Urothelium cell line (cell line): ENCODE measurements at regions not wholly inside any gene's neighbourhood (a gene's known extent, or its start where the extent isn't known, plus 50 kb on each side); places are given as distances from the start of the nearest gene placed in this dataset.

Experiments
- DNase-seq: peaks from one replicate; pipeline ENCODE4 v3.0.0; 2011; ENCODE audit warnings: low spot score, mixed read lengths
- FAIRE-seq: peaks from 2 replicates; lab custom pipeline; 2011; peaks lifted over from hg19 to GRCh38; lab: Jason Lieb, UNC

GRCh38 chr5:56359809-56360685, 126.9 kb upstream of the ANKRD55 start:
- FAIRE-seq (no peak), DNase-seq (no peak)

GRCh38 chr5:56358703-56359681, 125.9 kb upstream of the ANKRD55 start:
- no peak for FAIRE-seq
- DNase-seq, result peak; percentile 61

GRCh38 chr5:56358046-56358445, 124.9 kb upstream of the ANKRD55 start:
- DNase-seq (no peak), FAIRE-seq (no peak)

- FAIRE-seq (no peak), DNase-seq (no peak)
Measured at GRCh38 chr5:56357426-56357825, 124.3 kb upstream of the ANKRD55 start.

- DNase-seq (no peak), FAIRE-seq (no peak)
Measured at GRCh38 chr5:56356836-56357160, 123.7 kb upstream of the ANKRD55 start.

- DNase-seq (no peak), FAIRE-seq (no peak)
Measured at GRCh38 chr5:56356121-56356835, 123.1 kb upstream of the ANKRD55 start.

GRCh38 chr5:56354836-56355235, 121.7 kb upstream of the ANKRD55 start:
- DNase-seq (no peak), FAIRE-seq (no peak)

- DNase-seq (no peak), FAIRE-seq (no peak)
Measured at GRCh38 chr5:56352808-56353590, 119.9 kb upstream of the ANKRD55 start.

- FAIRE-seq, result peak; percentile 55
- peak; percentile 92 for DNase-seq
Measured at GRCh38 chr5:56350597-56351170, 117.6 kb upstream of the ANKRD55 start.

- no peak for DNase-seq
- FAIRE-seq, result no peak
Measured at GRCh38 chr5:56350011-56350596, 117.0 kb upstream of the ANKRD55 start.

- DNase-seq (no peak), FAIRE-seq (no peak)
Measured at GRCh38 chr5:56349461-56349860, 116.3 kb upstream of the ANKRD55 start.

GRCh38 chr5:56346741-56347535, 113.8 kb upstream of the ANKRD55 start:
- DNase-seq (peak; percentile 63), FAIRE-seq (peak; percentile 61)

GRCh38 chr5:56346044-56346710, 113.0 kb upstream of the ANKRD55 start:
- FAIRE-seq (no peak), DNase-seq (no peak)

- FAIRE-seq, result no peak
Measured at GRCh38 chr5:56345352-56345751, 112.2 kb upstream of the ANKRD55 start.

GRCh38 chr5:56344594-56344993, 111.5 kb upstream of the ANKRD55 start:
- no peak for DNase-seq
- FAIRE-seq, result no peak

More at GRCh38 chr5:56345352-56345751, 112.2 kb upstream of the ANKRD55 start:
- no peak for DNase-seq

- FAIRE-seq (no peak), DNase-seq (no peak)
Measured at GRCh38 chr5:56343988-56344387, 110.9 kb upstream of the ANKRD55 start.

- no peak for FAIRE-seq
- DNase-seq, result no peak
Measured at GRCh38 chr5:56342616-56343015, 109.5 kb upstream of the ANKRD55 start.
